ENCODE measurements at regions not wholly inside any gene's neighbourhood (a gene's known extent, or its start where the extent isn't known, plus 50 kb on each side); places are given as distances from the start of the nearest gene placed in this dataset.
A peak's percentile ranks its signal among the peaks of the same experiment; 100 is the strongest.
"Not testable (repeated sequence)": the region's sequence is repeated elsewhere in the genome, so short reads cannot be mapped to it uniquely, and the experiment has no call there.

GRCh38 chr11:115612046-115612730 lies 108.0 kb upstream of the CADM1 start:
- Histone ChIP-seq H3K9ac (ENCODE audit: extremely low read depth, low read length, poor library complexity, severe bottlenecking) (no peak overlapping the region), H3K4me3 (ENCODE audit: low read length) (no peak overlapping the region), H3K4me1 (ENCODE audit: control insufficient read depth, insufficient read depth, low read length) (peaks cover 9% of the 10 kb centered on the region), H3K9me3 (ENCODE audit: control insufficient read depth, low read length) (no peaks in the 10 kb centered on the region), H3K27ac (ENCODE audit: low read depth, low read length) (no peak overlapping the region), H3K27me3 (ENCODE audit: control insufficient read depth, insufficient read depth, low read length, poor library complexity, severe bottlenecking) (peaks cover 12% of the 10 kb centered on the region), H3K36me3 (ENCODE audit: control insufficient read depth, insufficient read depth, low read length) (no peaks in the 10 kb centered on the region)
- 40 to 73% methylated on average over 5 to 9 of the region's 9 CpGs for WGBS, 2 experiments (ENCODE audit: insufficient coverage in 1 of 2, insufficient read length in 1 of 2)
- peaks cover 26% of the 10 kb centered on the region for H3K4me1 Mint-ChIP-seq
- H3K9me3 Mint-ChIP-seq: no peaks in the 10 kb centered on the region
- no peak overlapping the region for H3K4me3 Mint-ChIP-seq
- H3K27me3 Mint-ChIP-seq (ENCODE audit: insufficient read depth): peaks cover 29% of the 10 kb centered on the region
- no peak for TF ChIP-seq CTCF (conservative IDR thresholded peaks at IDR 0.05)
- no peak overlapping the region for H3K27ac Mint-ChIP-seq
- H3K36me3 Mint-ChIP-seq (ENCODE audit: low read depth): no peaks in the 10 kb centered on the region
- peak; percentile 78 for DNase-seq

- Histone ChIP-seq H3K27me3 (ENCODE audit: control insufficient read depth, insufficient read depth, low read length, poor library complexity, severe bottlenecking) (peaks cover 20% of the 10 kb centered on the region), H3K36me3 (ENCODE audit: control insufficient read depth, insufficient read depth, low read length) (no peaks in the 10 kb centered on the region), H3K27ac (ENCODE audit: low read depth, low read length) (peak overlapping the region; percentile 33), H3K4me1 (ENCODE audit: control insufficient read depth, insufficient read depth, low read length) (peaks cover 9% of the 10 kb centered on the region), H3K4me3 (ENCODE audit: low read length) (no peak overlapping the region), H3K9ac (ENCODE audit: extremely low read depth, low read length, poor library complexity, severe bottlenecking) (no peak overlapping the region), H3K9me3 (ENCODE audit: control insufficient read depth, low read length) (no peaks in the 10 kb centered on the region)
- WGBS, 2 experiments (ENCODE audit: insufficient coverage in 1 of 2, insufficient read length in 1 of 2): 64 to 84% methylated on average over 4 to 6 of the region's 6 CpGs
- H3K27me3 Mint-ChIP-seq (ENCODE audit: insufficient read depth): peaks cover 31% of the 10 kb centered on the region
- DNase-seq: no peak
- H3K4me3 Mint-ChIP-seq: no peak overlapping the region
- H3K27ac Mint-ChIP-seq: no peak overlapping the region
- TF ChIP-seq CTCF (conservative IDR thresholded peaks at IDR 0.05): no peak
- no peaks in the 10 kb centered on the region for H3K9me3 Mint-ChIP-seq
- H3K4me1 Mint-ChIP-seq: peaks cover 29% of the 10 kb centered on the region
- no peaks in the 10 kb centered on the region for H3K36me3 Mint-ChIP-seq (ENCODE audit: low read depth)
Measured at GRCh38 chr11:115611343-115611742, 107.1 kb upstream of the CADM1 start.

- Mint-ChIP-seq H3K27ac (no peak overlapping the region), H3K27me3 (ENCODE audit: insufficient read depth) (peaks cover 35% of the 10 kb centered on the region), H3K9me3 (no peaks in the 10 kb centered on the region), H3K4me3 (no peak overlapping the region), H3K36me3 (ENCODE audit: low read depth) (no peaks in the 10 kb centered on the region), H3K4me1 (peaks cover 29% of the 10 kb centered on the region)
- no peak overlapping the region for H3K9ac ChIP-seq (ENCODE audit: extremely low read depth, low read length, poor library complexity, severe bottlenecking)
- H3K4me3 ChIP-seq (ENCODE audit: low read length): no peak overlapping the region
- H3K27me3 ChIP-seq (ENCODE audit: control insufficient read depth, insufficient read depth, low read length, poor library complexity, severe bottlenecking): peaks cover 24% of the 10 kb centered on the region
- no peaks in the 10 kb centered on the region for H3K36me3 ChIP-seq (ENCODE audit: control insufficient read depth, insufficient read depth, low read length)
- WGBS, 2 experiments (ENCODE audit: insufficient coverage in 1 of 2, insufficient read length in 1 of 2): 97 to 100% methylated on average over 1 to 2 of the region's 3 CpGs
- H3K9me3 ChIP-seq (ENCODE audit: control insufficient read depth, low read length): no peaks in the 10 kb centered on the region
- TF ChIP-seq CTCF (conservative IDR thresholded peaks at IDR 0.05): no peak
- H3K27ac ChIP-seq (ENCODE audit: low read depth, low read length): no peak overlapping the region
- peaks cover 9% of the 10 kb centered on the region for H3K4me1 ChIP-seq (ENCODE audit: control insufficient read depth, insufficient read depth, low read length)
- DNase-seq: no peak
Measured at GRCh38 chr11:115610908-115611307, 106.7 kb upstream of the CADM1 start.

GRCh38 chr11:115610234-115610633 lies 106.0 kb upstream of the CADM1 start:
- not testable (repeated sequence) for H3K9ac ChIP-seq (ENCODE audit: extremely low read depth, low read length, poor library complexity, severe bottlenecking); DNase-seq; H3K27ac ChIP-seq (ENCODE audit: low read depth, low read length); H3K4me3 ChIP-seq (ENCODE audit: low read length); H3K9me3 ChIP-seq (ENCODE audit: control insufficient read depth, low read length); H3K36me3 Mint-ChIP-seq (ENCODE audit: low read depth); H3K36me3 ChIP-seq (ENCODE audit: control insufficient read depth, insufficient read depth, low read length); H3K4me3 Mint-ChIP-seq; H3K4me1 ChIP-seq (ENCODE audit: control insufficient read depth, insufficient read depth, low read length); H3K27ac Mint-ChIP-seq; H3K9me3 Mint-ChIP-seq
- peaks cover 28% of the 10 kb centered on the region for H3K27me3 ChIP-seq (ENCODE audit: control insufficient read depth, insufficient read depth, low read length, poor library complexity, severe bottlenecking)
- WGBS, 2 experiments (ENCODE audit: insufficient coverage in 1 of 2, insufficient read length in 1 of 2): 100% methylated on average over 1 of the region's 1 CpG; no CpG with 5 or more reads in 1 of the 2 experiments
- Mint-ChIP-seq H3K4me1 (peaks cover 29% of the 10 kb centered on the region), H3K27me3 (ENCODE audit: insufficient read depth) (peaks cover 38% of the 10 kb centered on the region)

Measured in endodermal cell (in vitro differentiated cells).